Coronary artery (tissue), 2 donors: ENCODE measurements at regions not wholly inside any gene's neighbourhood (a gene's known extent, or its start where the extent isn't known, plus 50 kb on each side); places are given as distances from the start of the nearest gene placed in this dataset.
"Not testable (repeated sequence)": the region's sequence is repeated elsewhere in the genome, so short reads cannot be mapped to it uniquely, and the experiment has no call there.

Experiments
- DNase-seq: peaks from one replicate; pipeline ENCODE4 v3.0.0-alpha.2; 2017; ENCODE audit warnings: low spot score
- H3K27ac ChIP-seq, 2 donors: fragments of 200-600 bp; sonication (generic); one replicate each; pipeline ENCODE4 v1.5.1; 2016 to 2019
- H3K4me3 ChIP-seq: fragments of 200-600 bp; sonication (generic); 2 replicates; pipeline ENCODE4 v1.5.1; 2016; ENCODE audit warnings: mild to moderate bottlenecking, moderate library complexity
- TF ChIP-seq, protein P1 (sequence below): fragments of 200-600 bp; sonication (generic); IDR thresholded peaks from one replicate; pipeline ENCODE4 v1.5.1; 2019; ENCODE audit warnings: antibody characterized with exemption

DNA sequence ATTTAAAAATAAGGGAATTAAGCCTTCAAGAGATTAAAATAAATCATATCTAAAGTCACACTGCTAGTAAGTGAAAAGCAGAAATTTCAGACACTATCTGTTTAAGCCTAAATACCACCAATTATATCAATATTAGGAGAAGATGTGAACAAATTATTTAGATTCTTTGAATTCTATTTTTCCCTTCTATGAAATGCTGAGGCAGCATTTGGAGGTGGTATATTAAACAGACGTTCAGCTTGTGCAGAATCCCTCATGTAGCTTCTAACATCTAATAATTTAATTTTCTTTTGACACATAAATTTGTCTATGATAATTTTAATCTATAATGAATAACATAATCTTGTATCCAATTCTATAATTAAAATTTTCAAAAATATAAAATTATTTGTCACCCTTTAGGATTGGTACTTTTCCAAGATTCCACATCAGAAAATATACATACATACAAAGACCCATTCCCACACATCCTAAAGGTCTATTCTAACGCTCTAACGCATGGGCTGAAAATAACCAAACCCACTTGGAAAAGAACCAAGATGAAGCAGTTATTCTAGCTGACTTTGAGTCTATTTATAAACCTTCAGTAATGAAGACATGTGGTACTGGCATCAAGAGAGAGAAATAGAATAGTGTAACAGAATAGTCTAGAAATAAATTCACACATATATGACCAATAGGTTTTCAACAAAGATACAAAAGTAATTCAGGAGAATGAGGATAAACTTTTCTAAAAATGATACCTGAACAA lies 751.8 kb downstream of the GALC start:
- DNase-seq, result no peak
- TF ChIP-seq, protein P1, sequence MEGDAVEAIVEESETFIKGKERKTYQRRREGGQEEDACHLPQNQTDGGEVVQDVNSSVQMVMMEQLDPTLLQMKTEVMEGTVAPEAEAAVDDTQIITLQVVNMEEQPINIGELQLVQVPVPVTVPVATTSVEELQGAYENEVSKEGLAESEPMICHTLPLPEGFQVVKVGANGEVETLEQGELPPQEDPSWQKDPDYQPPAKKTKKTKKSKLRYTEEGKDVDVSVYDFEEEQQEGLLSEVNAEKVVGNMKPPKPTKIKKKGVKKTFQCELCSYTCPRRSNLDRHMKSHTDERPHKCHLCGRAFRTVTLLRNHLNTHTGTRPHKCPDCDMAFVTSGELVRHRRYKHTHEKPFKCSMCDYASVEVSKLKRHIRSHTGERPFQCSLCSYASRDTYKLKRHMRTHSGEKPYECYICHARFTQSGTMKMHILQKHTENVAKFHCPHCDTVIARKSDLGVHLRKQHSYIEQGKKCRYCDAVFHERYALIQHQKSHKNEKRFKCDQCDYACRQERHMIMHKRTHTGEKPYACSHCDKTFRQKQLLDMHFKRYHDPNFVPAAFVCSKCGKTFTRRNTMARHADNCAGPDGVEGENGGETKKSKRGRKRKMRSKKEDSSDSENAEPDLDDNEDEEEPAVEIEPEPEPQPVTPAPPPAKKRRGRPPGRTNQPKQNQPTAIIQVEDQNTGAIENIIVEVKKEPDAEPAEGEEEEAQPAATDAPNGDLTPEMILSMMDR, result no peak
- Histone ChIP-seq H3K4me3 (no peak overlapping the region), H3K27ac (no peak overlapping the region)

DNA sequence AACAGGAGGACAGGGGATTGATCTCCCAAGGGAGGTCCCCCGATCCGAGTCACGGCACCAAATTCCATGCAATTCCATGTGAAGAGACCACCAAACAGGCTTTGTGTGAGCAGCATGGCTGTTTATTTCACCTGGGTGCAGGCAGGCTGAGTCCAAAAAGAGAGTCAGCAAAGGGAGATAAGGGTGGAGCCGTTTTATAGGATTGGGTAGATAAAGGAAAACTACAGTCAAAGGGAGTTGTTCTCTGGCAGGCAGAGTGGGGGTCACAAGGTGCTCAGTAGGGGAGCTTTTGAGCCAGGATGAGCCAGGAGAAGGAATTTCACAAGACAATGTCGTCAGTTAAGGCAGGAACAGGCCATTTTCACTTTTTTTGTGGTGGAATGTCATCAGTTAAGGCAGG lies 752.7 kb downstream of the GALC start:
- DNase-seq, H3K27ac ChIP-seq, H3K4me3 ChIP-seq: not testable (repeated sequence)

DNA sequence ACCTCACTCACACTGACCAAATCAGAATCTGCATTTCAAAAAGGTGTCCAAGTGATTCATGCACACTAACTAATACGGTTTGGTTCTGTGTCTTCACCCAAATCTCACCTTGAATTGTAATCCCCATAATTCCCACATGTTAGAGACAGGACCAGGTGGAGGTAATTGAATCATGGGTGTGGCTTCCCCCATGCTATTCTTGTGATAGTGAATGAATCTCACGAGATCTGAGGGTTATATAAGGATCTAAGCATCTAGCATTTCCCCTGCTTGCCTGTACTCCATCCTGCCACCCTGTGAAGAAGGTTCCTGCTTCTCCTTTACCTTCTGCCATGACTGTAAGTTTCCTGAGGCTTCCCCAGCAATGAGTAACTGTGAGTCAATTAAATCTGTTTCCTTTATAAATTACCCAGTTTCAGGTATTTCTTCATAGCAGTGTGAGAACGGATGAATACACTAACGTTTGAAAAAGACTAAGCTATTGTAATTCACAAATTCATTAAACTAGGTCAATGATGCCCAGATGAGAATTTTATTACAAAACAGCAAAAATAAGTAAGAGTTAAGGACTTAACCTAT lies 759.1 kb downstream of the GALC start:
- H3K27ac ChIP-seq, result no peak overlapping the region
- H3K4me3 ChIP-seq, result no peak overlapping the region
- no peak for DNase-seq
- TF ChIP-seq, protein P1, result no peak

DNA sequence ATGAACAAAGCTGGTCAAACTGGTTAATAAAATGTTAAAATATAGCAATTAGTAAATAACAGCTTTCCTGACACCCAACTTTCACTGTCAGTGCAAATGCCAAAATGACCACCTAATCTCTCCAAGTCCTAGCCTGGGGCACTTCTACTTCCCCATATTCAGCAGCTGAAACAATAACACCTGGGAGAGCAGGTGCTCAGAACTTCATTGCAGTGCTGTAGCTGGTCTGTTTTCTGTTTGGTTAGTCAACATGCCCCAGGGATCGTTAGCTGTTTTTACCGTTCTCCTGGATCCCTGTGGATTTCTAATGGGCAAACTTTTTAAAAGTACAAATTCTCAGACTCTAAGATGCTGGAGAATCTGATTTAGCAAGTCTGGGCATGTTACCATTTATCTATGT lies 759.7 kb downstream of the GALC start:
- Histone ChIP-seq H3K27ac (no peak overlapping the region), H3K4me3 (no peak overlapping the region)
- TF ChIP-seq, protein P1, result no peak
- no peak for DNase-seq

DNA sequence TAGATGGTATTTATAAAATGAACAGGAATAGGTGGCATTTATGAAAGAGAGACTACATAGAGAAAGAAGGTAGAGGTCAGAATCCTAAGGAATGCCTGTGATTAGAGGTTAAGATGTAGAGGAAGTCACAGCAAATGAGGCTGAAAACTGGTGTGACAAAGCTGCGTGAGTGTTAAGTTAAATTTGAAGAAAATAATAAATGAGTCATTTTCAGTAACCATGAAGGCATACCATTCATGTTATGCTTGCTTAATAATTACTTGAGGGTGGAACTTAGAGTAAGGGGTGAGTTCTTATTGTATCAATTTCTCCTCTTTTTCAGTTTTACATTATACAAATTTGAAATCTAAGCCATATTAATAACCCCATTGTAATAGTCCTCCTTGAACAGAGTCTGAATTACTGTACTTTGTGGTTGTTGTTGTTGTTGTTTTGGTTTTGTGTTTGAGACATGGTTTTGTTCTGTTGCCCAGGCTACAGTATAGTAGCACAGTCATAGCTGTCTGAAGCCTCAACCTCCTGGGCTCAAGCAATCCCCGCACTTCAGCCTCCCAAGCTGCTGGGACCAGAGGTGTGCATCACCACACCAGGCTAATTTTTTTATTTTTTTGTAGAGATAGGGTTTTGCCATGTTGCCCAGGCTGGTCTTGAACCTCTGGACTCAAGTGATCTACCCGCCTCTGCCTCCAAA lies 761.5 kb downstream of the GALC start:
- DNase-seq, result no peak
- TF ChIP-seq, protein P1, result no peak
- Histone ChIP-seq H3K4me3 (no peak overlapping the region), H3K27ac (no peak overlapping the region)

DNA sequence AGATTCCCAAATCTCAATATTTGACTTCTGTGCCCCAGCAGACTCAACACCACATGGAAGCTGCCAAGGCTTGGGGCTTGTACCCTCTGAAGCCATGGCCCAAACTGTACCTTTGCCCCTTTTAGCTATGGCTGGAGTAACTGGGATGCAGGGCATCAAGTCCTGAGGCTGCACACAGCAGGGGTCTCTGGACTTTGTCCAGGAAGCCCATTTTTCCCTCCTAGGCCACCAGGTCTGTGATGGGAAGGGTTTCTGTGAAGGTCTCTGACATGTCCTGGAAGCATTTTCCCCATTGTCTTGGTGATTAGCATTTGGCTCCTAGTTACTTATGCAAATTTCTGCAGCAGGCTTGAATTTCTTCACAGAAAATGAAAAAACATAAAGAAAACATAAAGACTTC lies 762.3 kb downstream of the GALC start:
- TF ChIP-seq, protein P1, result no peak
- no peak overlapping the region for H3K4me3 ChIP-seq
- DNase-seq, result no peak
- no peak overlapping the region for H3K27ac ChIP-seq

DNA sequence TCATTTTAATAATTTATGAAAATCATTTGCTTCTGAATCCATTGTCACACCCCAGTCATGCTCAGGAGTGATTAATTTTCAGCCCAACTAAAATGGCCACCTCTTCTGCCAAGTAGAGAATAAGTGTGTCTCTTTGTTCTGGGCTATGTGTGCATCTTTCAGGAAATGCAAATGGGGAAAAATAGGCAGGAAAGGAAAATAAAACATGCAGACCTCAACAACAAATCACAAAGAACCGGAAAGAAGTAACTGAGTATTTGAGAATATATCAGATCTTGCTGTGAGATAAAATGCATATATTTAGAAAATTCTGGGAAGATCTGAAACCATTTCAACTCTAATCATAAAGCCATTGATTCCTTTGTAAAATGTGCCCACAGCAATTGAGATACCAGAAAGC lies 763.9 kb downstream of the GALC start:
- no peak overlapping the region for H3K4me3 ChIP-seq
- DNase-seq, result no peak
- H3K27ac ChIP-seq, result no peak overlapping the region
- TF ChIP-seq, protein P1, result no peak
